ENCODE measurements at regions not wholly inside any gene's neighbourhood (a gene's known extent, or its start where the extent isn't known, plus 50 kb on each side); places are given as distances from the start of the nearest gene placed in this dataset.

GRCh38 chr6:73923905-73924485, 228.0 kb downstream of the CD109 start:
- TF ChIP-seq CTCF (IDR thresholded peaks at IDR 0.05; ENCODE audit: borderline replicate concordance, extremely low read depth, low read length, poor library complexity, severe bottlenecking) (no peak), EZH2 (IDR thresholded peaks at IDR 0.05; ENCODE audit: borderline replicate concordance, low read depth, low read length, severe bottlenecking) (no peak)
- no peaks in the 10 kb centered on the region for H3K9me3 ChIP-seq (ENCODE audit: insufficient read depth, low read length, severe bottlenecking)
- no peak overlapping the region for H3K9ac ChIP-seq (ENCODE audit: low read depth, low read length)
- no peak overlapping the region for H3K27ac ChIP-seq (ENCODE audit: low read length)
- H4K20me1 ChIP-seq (ENCODE audit: insufficient read depth, low read length): no peaks in the 10 kb centered on the region
- H3K27me3 ChIP-seq (ENCODE audit: insufficient read depth, low read length, poor library complexity): no peaks in the 10 kb centered on the region
- no peak for ATAC-seq (ENCODE audit: insufficient read depth, low read depth)
- H3K4me2 ChIP-seq (ENCODE audit: insufficient read depth, low read length): no peak overlapping the region
- no peaks in the 10 kb centered on the region for H3K79me2 ChIP-seq (ENCODE audit: insufficient read depth, low read length)
- no peaks in the 10 kb centered on the region for H3K36me3 ChIP-seq (ENCODE audit: insufficient read depth, low read length)
- H2AFZ ChIP-seq (ENCODE audit: low read depth, low read length): no peak overlapping the region
- H3K4me1 ChIP-seq (ENCODE audit: insufficient read depth, low read length): no peaks in the 10 kb centered on the region
- no peak overlapping the region for H3K4me3 ChIP-seq (ENCODE audit: low read depth in 1 of 2, low read length in 2 of 2)
- no peak for DNase-seq

- no peak for TF ChIP-seq EZH2 (IDR thresholded peaks at IDR 0.05; ENCODE audit: borderline replicate concordance, low read depth, low read length, severe bottlenecking)
- TF ChIP-seq CTCF (IDR thresholded peaks at IDR 0.05; ENCODE audit: borderline replicate concordance, extremely low read depth, low read length, poor library complexity, severe bottlenecking): no peak
- Histone ChIP-seq H3K27ac (ENCODE audit: low read length) (no peak overlapping the region), H3K79me2 (ENCODE audit: insufficient read depth, low read length) (no peaks in the 10 kb centered on the region), H3K4me1 (ENCODE audit: insufficient read depth, low read length) (no peaks in the 10 kb centered on the region), H2AFZ (ENCODE audit: low read depth, low read length) (no peak overlapping the region), H3K9ac (ENCODE audit: low read depth, low read length) (no peak overlapping the region), H3K36me3 (ENCODE audit: insufficient read depth, low read length) (no peaks in the 10 kb centered on the region), H3K4me3 (ENCODE audit: low read depth in 1 of 2, low read length in 2 of 2) (no peak overlapping the region), H4K20me1 (ENCODE audit: insufficient read depth, low read length) (no peaks in the 10 kb centered on the region), H3K4me2 (ENCODE audit: insufficient read depth, low read length) (no peak overlapping the region), H3K9me3 (ENCODE audit: insufficient read depth, low read length, severe bottlenecking) (no peaks in the 10 kb centered on the region), H3K27me3 (ENCODE audit: insufficient read depth, low read length, poor library complexity) (no peaks in the 10 kb centered on the region)
- DNase-seq (no peak), ATAC-seq (ENCODE audit: insufficient read depth, low read depth) (no peak)
Observed at GRCh38 chr6:73903155-73903554, 207.2 kb downstream of the CD109 start.

GRCh38 chr6:73901986-73902385, 206.0 kb downstream of the CD109 start:
- TF ChIP-seq EZH2 (IDR thresholded peaks at IDR 0.05; ENCODE audit: borderline replicate concordance, low read depth, low read length, severe bottlenecking): no peak
- TF ChIP-seq CTCF (IDR thresholded peaks at IDR 0.05; ENCODE audit: borderline replicate concordance, extremely low read depth, low read length, poor library complexity, severe bottlenecking): no peak
- H2AFZ ChIP-seq (ENCODE audit: low read depth, low read length): no peak overlapping the region
- H3K4me2 ChIP-seq (ENCODE audit: insufficient read depth, low read length): no peak overlapping the region
- H3K4me1 ChIP-seq (ENCODE audit: insufficient read depth, low read length): no peaks in the 10 kb centered on the region
- H3K79me2 ChIP-seq (ENCODE audit: insufficient read depth, low read length): no peaks in the 10 kb centered on the region
- no peaks in the 10 kb centered on the region for H3K27me3 ChIP-seq (ENCODE audit: insufficient read depth, low read length, poor library complexity)
- no peaks in the 10 kb centered on the region for H3K9me3 ChIP-seq (ENCODE audit: insufficient read depth, low read length, severe bottlenecking)
- no peak overlapping the region for H3K4me3 ChIP-seq (ENCODE audit: low read depth in 1 of 2, low read length in 2 of 2)
- H3K9ac ChIP-seq (ENCODE audit: low read depth, low read length): no peak overlapping the region
- H3K36me3 ChIP-seq (ENCODE audit: insufficient read depth, low read length): no peaks in the 10 kb centered on the region
- ATAC-seq (ENCODE audit: insufficient read depth, low read depth): no peak
- H3K27ac ChIP-seq (ENCODE audit: low read length): no peak overlapping the region
- no peak for DNase-seq
- H4K20me1 ChIP-seq (ENCODE audit: insufficient read depth, low read length): no peaks in the 10 kb centered on the region

- DNase-seq: no peak
Observed at GRCh38 chr6:73901311-73901710, 205.3 kb downstream of the CD109 start.

More at GRCh38 chr6:73901311-73901710, 205.3 kb downstream of the CD109 start:
- H3K4me1 ChIP-seq (ENCODE audit: insufficient read depth, low read length): no peaks in the 10 kb centered on the region
- no peaks in the 10 kb centered on the region for H3K79me2 ChIP-seq (ENCODE audit: insufficient read depth, low read length)
- H3K4me2 ChIP-seq (ENCODE audit: insufficient read depth, low read length): no peak overlapping the region
- H3K4me3 ChIP-seq (ENCODE audit: low read depth in 1 of 2, low read length in 2 of 2): no peak overlapping the region
- H3K9me3 ChIP-seq (ENCODE audit: insufficient read depth, low read length, severe bottlenecking): no peaks in the 10 kb centered on the region
- ATAC-seq (ENCODE audit: insufficient read depth, low read depth): no peak
- no peaks in the 10 kb centered on the region for H3K36me3 ChIP-seq (ENCODE audit: insufficient read depth, low read length)
- no peak overlapping the region for H3K9ac ChIP-seq (ENCODE audit: low read depth, low read length)
- H3K27me3 ChIP-seq (ENCODE audit: insufficient read depth, low read length, poor library complexity): no peaks in the 10 kb centered on the region
- TF ChIP-seq CTCF (IDR thresholded peaks at IDR 0.05; ENCODE audit: borderline replicate concordance, extremely low read depth, low read length, poor library complexity, severe bottlenecking) (no peak), EZH2 (IDR thresholded peaks at IDR 0.05; ENCODE audit: borderline replicate concordance, low read depth, low read length, severe bottlenecking) (no peak)
- H4K20me1 ChIP-seq (ENCODE audit: insufficient read depth, low read length): no peaks in the 10 kb centered on the region
- H2AFZ ChIP-seq (ENCODE audit: low read depth, low read length): no peak overlapping the region
- H3K27ac ChIP-seq (ENCODE audit: low read length): no peak overlapping the region
